ENCODE measurements at regions not wholly inside any gene's neighbourhood (a gene's known extent, or its start where the extent isn't known, plus 50 kb on each side); places are given as distances from the start of the nearest gene placed in this dataset.

GRCh38 chr2:204187229-204188083 is 250.9 kb downstream of the ICOS start:
- intact Hi-C loops (cut with micrococcal nuclease) = no loop called here
- peak in 2 of 5 donors; percentile 5 to 6 for DNase-seq
- Mint-ChIP-seq H3K27me3 (peaks cover 1 to 3% of the 10 kb centered on the region in 2 donors), H3K36me3 (peaks cover 0 to 3% of the 10 kb centered on the region in 2 donors), H3K27ac (peak overlapping the region in 4 of 7 donors; percentile 17 to 60 (median 44)), H3K4me3 (peak overlapping the region in 3 of 8 donors; percentile 11 to 17 (median 13)), H3K9me3 (peaks cover 0 to 2% (median 0%) of the 10 kb centered on the region in 8 donors), H3K4me1 (peaks cover 11 to 16% (median 15%) of the 10 kb centered on the region in 4 donors)
- no peaks in the 10 kb centered on the region for H3K27me3 ChIP-seq (ENCODE audit: insufficient read depth, low read length)
- POLR2A ChIA-PET (ENCODE audit: partially characterized antibody) = interaction anchor here (1.0 kb wide), 1 partner anchor 21 kb away, joined by 3 read pairs; no protein-coding TSS in a partner anchor
- CTCF ChIA-PET (ENCODE audit: partially characterized antibody) = interaction anchor here (5.1 kb wide), 1 partner anchor 8 kb away, joined by 37 read pairs; no protein-coding TSS in a partner anchor
- H3K4me1 ChIP-seq (ENCODE audit: insufficient read depth, low read length) = peaks cover 7% of the 10 kb centered on the region
- no peak overlapping the region for H3K4me3 ChIP-seq (ENCODE audit: low read length in 2 of 2)
- H3K9me3 ChIP-seq (ENCODE audit: control insufficient read depth in 1 of 2, low read length in 2 of 2) = no peaks in the 10 kb centered on the region
- H3K36me3 ChIP-seq (ENCODE audit: insufficient read depth, low read length) = no peaks in the 10 kb centered on the region
- H3K27ac ChIP-seq (ENCODE audit: low read depth, low read length) = no peak overlapping the region

DNA sequence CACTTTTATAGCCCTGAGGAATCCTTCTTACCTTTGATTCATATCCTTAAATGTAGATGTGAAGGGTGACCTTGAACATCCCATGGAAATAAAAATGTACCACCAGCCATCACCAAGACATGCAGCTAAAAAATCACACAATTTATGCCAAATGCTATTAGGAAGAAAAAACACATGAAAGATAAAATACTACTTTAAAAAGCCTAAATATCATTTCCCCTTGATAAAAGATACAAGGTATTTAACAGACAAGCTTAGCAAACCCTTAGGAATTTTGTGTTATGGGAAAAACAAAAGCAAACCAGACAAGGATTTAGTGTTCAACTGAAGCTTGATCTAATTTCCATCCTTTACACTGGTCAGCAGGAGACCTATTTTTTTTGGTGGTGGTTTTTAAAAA is 255.0 kb downstream of the ICOS start:
- H3K9me3 ChIP-seq (ENCODE audit: control insufficient read depth in 1 of 2, low read length in 2 of 2) = no peaks in the 10 kb centered on the region
- H3K4me3 ChIP-seq (ENCODE audit: low read length in 2 of 2) = no peak overlapping the region
- H3K27me3 Mint-ChIP-seq = peaks cover 1 to 22% of the 10 kb centered on the region in 2 donors
- H3K9me3 Mint-ChIP-seq = peaks cover 0 to 2% (median 0%) of the 10 kb centered on the region in 8 donors
- ChIA-PET CTCF (ENCODE audit: partially characterized antibody) (interaction anchor here (0.8 to 5.1 kb wide), 3 partner anchors 11 to 68 kb away, joined by 3 to 37 read pairs (median 3); no protein-coding TSS in a partner anchor), POLR2A (ENCODE audit: partially characterized antibody) (no interaction called here)
- peaks cover 7% of the 10 kb centered on the region for H3K4me1 ChIP-seq (ENCODE audit: insufficient read depth, low read length)
- peaks cover 4% of the 10 kb centered on the region for H3K27me3 ChIP-seq (ENCODE audit: insufficient read depth, low read length)
- no peak for DNase-seq
- H3K4me1 Mint-ChIP-seq = peaks cover 11 to 16% (median 14%) of the 10 kb centered on the region in 4 donors
- peaks cover 0 to 3% of the 10 kb centered on the region in 2 donors for H3K36me3 Mint-ChIP-seq
- H3K27ac ChIP-seq (ENCODE audit: low read depth, low read length) = no peak overlapping the region
- intact Hi-C loops (cut with micrococcal nuclease) = no loop called here
- H3K27ac Mint-ChIP-seq = peak overlapping the region in 1 of 7 donors; percentile 2
- H3K4me3 Mint-ChIP-seq = no peak overlapping the region
- no peaks in the 10 kb centered on the region for H3K36me3 ChIP-seq (ENCODE audit: insufficient read depth, low read length)

GRCh38 chr2:204195498-204195897 is 258.9 kb downstream of the ICOS start:
- Mint-ChIP-seq H3K36me3 (no peaks in the 10 kb centered on the region), H3K27me3 (peaks cover 5 to 25% of the 10 kb centered on the region in 2 donors)

GRCh38 chr2:204197336-204198005 is 260.9 kb downstream of the ICOS start:
- ChIA-PET CTCF (ENCODE audit: partially characterized antibody) (interaction anchor here (3.9 kb wide), 1 partner anchor 17 kb away, joined by 13 read pairs; no protein-coding TSS in a partner anchor), POLR2A (ENCODE audit: partially characterized antibody) (no interaction called here)
- H3K27ac Mint-ChIP-seq = no peak overlapping the region

More at GRCh38 chr2:204195498-204195897, 258.9 kb downstream of the ICOS start:
- Histone ChIP-seq H3K4me3 (ENCODE audit: low read length in 2 of 2) (no peak overlapping the region), H3K36me3 (ENCODE audit: insufficient read depth, low read length) (no peaks in the 10 kb centered on the region), H3K27ac (ENCODE audit: low read depth, low read length) (no peak overlapping the region), H3K27me3 (ENCODE audit: insufficient read depth, low read length) (peaks cover 4% of the 10 kb centered on the region), H3K9me3 (ENCODE audit: control insufficient read depth in 1 of 2, low read length in 2 of 2) (no peaks in the 10 kb centered on the region), H3K4me1 (ENCODE audit: insufficient read depth, low read length) (no peaks in the 10 kb centered on the region)
- no peak overlapping the region for H3K27ac Mint-ChIP-seq
- ChIA-PET POLR2A (ENCODE audit: partially characterized antibody) (no interaction called here), CTCF (ENCODE audit: partially characterized antibody) (interaction anchor here (0.9 to 3.9 kb wide), 4 partner anchors 15 to 120 kb away, joined by 3 to 13 read pairs (median 6); no protein-coding TSS in a partner anchor)
- H3K9me3 Mint-ChIP-seq = no peaks in the 10 kb centered on the region
- H3K4me3 Mint-ChIP-seq = no peak overlapping the region
- H3K4me1 Mint-ChIP-seq = no peaks in the 10 kb centered on the region
- intact Hi-C loops (cut with micrococcal nuclease) = no loop called here
- no peak for DNase-seq

GRCh38 chr2:204199357-204199756 is 262.8 kb downstream of the ICOS start:
- ChIA-PET POLR2A (ENCODE audit: partially characterized antibody) (no interaction called here), CTCF (ENCODE audit: partially characterized antibody) (no interaction called here)
- Mint-ChIP-seq H3K27me3 (peaks cover 7 to 19% of the 10 kb centered on the region in 2 donors), H3K27ac (no peak overlapping the region), H3K36me3 (no peaks in the 10 kb centered on the region), H3K4me1 (peaks cover 0 to 3% (median 0%) of the 10 kb centered on the region in 4 donors), H3K9me3 (no peaks in the 10 kb centered on the region), H3K4me3 (no peak overlapping the region)
- Histone ChIP-seq H3K36me3 (ENCODE audit: insufficient read depth, low read length) (no peaks in the 10 kb centered on the region), H3K4me3 (ENCODE audit: low read length in 2 of 2) (no peak overlapping the region), H3K27ac (ENCODE audit: low read depth, low read length) (no peak overlapping the region), H3K27me3 (ENCODE audit: insufficient read depth, low read length) (peaks cover 4% of the 10 kb centered on the region), H3K9me3 (ENCODE audit: control insufficient read depth in 1 of 2, low read length in 2 of 2) (no peaks in the 10 kb centered on the region), H3K4me1 (ENCODE audit: insufficient read depth, low read length) (no peaks in the 10 kb centered on the region)
- intact Hi-C loops (cut with micrococcal nuclease) = no loop called here
- no peak for DNase-seq

More at GRCh38 chr2:204197336-204198005, 260.9 kb downstream of the ICOS start:
- Histone ChIP-seq H3K27ac (ENCODE audit: low read depth, low read length) (no peak overlapping the region), H3K4me1 (ENCODE audit: insufficient read depth, low read length) (no peaks in the 10 kb centered on the region), H3K4me3 (ENCODE audit: low read length in 2 of 2) (no peak overlapping the region), H3K27me3 (ENCODE audit: insufficient read depth, low read length) (peaks cover 4% of the 10 kb centered on the region), H3K36me3 (ENCODE audit: insufficient read depth, low read length) (no peaks in the 10 kb centered on the region), H3K9me3 (ENCODE audit: control insufficient read depth in 1 of 2, low read length in 2 of 2) (no peaks in the 10 kb centered on the region)
- no peaks in the 10 kb centered on the region for H3K36me3 Mint-ChIP-seq
- no peaks in the 10 kb centered on the region for H3K4me1 Mint-ChIP-seq
- peaks cover 7 to 25% of the 10 kb centered on the region in 2 donors for H3K27me3 Mint-ChIP-seq
- intact Hi-C loops (cut with micrococcal nuclease) = no loop called here
- H3K4me3 Mint-ChIP-seq = no peak overlapping the region
- DNase-seq = no peak
- H3K9me3 Mint-ChIP-seq = no peaks in the 10 kb centered on the region

- intact Hi-C loops (cut with micrococcal nuclease) = no loop called here
- Histone ChIP-seq H3K27me3 (ENCODE audit: insufficient read depth, low read length) (no peaks in the 10 kb centered on the region), H3K4me1 (ENCODE audit: insufficient read depth, low read length) (no peaks in the 10 kb centered on the region), H3K36me3 (ENCODE audit: insufficient read depth, low read length) (no peaks in the 10 kb centered on the region), H3K4me3 (ENCODE audit: low read length in 2 of 2) (no peak overlapping the region), H3K27ac (ENCODE audit: low read depth, low read length) (no peak overlapping the region), H3K9me3 (ENCODE audit: control insufficient read depth in 1 of 2, low read length in 2 of 2) (no peaks in the 10 kb centered on the region)
- Mint-ChIP-seq H3K9me3 (no peaks in the 10 kb centered on the region), H3K27ac (no peak overlapping the region), H3K36me3 (no peaks in the 10 kb centered on the region), H3K27me3 (peaks cover 9 to 21% of the 10 kb centered on the region in 2 donors), H3K4me1 (peaks cover 0 to 3% (median 0%) of the 10 kb centered on the region in 4 donors), H3K4me3 (no peak overlapping the region)
- ChIA-PET CTCF (ENCODE audit: partially characterized antibody) (no interaction called here), POLR2A (ENCODE audit: partially characterized antibody) (no interaction called here)
- DNase-seq = no peak
These were observed 264.9 kb downstream of the ICOS start for GRCh38 chr2:204201507-204201906.

GRCh38 chr2:204202253-204202652 is 265.7 kb downstream of the ICOS start:
- H3K36me3 Mint-ChIP-seq = no peaks in the 10 kb centered on the region
- no peaks in the 10 kb centered on the region for H3K36me3 ChIP-seq (ENCODE audit: insufficient read depth, low read length)
- POLR2A ChIA-PET (ENCODE audit: partially characterized antibody) = no interaction called here
- no peaks in the 10 kb centered on the region for H3K9me3 Mint-ChIP-seq
- peaks cover 0 to 3% (median 0%) of the 10 kb centered on the region in 4 donors for H3K4me1 Mint-ChIP-seq
- no peaks in the 10 kb centered on the region for H3K27me3 ChIP-seq (ENCODE audit: insufficient read depth, low read length)
- H3K4me1 ChIP-seq (ENCODE audit: insufficient read depth, low read length) = no peaks in the 10 kb centered on the region
- CTCF ChIA-PET (ENCODE audit: partially characterized antibody) = interaction anchor here (1.1 kb wide), 1 partner anchor 10 kb away, joined by 3 read pairs; no protein-coding TSS in a partner anchor
- H3K9me3 ChIP-seq (ENCODE audit: control insufficient read depth in 1 of 2, low read length in 2 of 2) = no peaks in the 10 kb centered on the region
- intact Hi-C loops (cut with micrococcal nuclease) = no loop called here
- H3K27ac ChIP-seq (ENCODE audit: low read depth, low read length) = no peak overlapping the region
- DNase-seq = no peak
- no peak overlapping the region for H3K27ac Mint-ChIP-seq
- no peak overlapping the region for H3K4me3 ChIP-seq (ENCODE audit: low read length in 2 of 2)
- H3K27me3 Mint-ChIP-seq = peaks cover 9 to 18% of the 10 kb centered on the region in 2 donors
- H3K4me3 Mint-ChIP-seq = no peak overlapping the region

Data from CD4-positive, alpha-beta memory T cell (primary cell).